ENCODE measurements at regions not wholly inside any gene's neighbourhood (a gene's known extent, or its start where the extent isn't known, plus 50 kb on each side); places are given as distances from the start of the nearest gene placed in this dataset.

GRCh38 chr15:98570119-98570518 lies 78.2 kb upstream of the IGF1R start:
- no peak for DNase-seq

GRCh38 chr15:98580572-98580971 lies 67.8 kb upstream of the IGF1R start:
- no peak for DNase-seq

GRCh38 chr15:98581715-98582114 lies 66.6 kb upstream of the IGF1R start:
- DNase-seq: no peak

GRCh38 chr15:98582900-98583554 lies 65.3 kb upstream of the IGF1R start:
- DNase-seq: no peak

GRCh38 chr15:98583771-98584430 lies 64.4 kb upstream of the IGF1R start:
- DNase-seq: no peak

GRCh38 chr15:98586066-98586465 lies 62.3 kb upstream of the IGF1R start:
- no peak for DNase-seq

GRCh38 chr15:98592136-98592535 lies 56.2 kb upstream of the IGF1R start:
- no peak for DNase-seq

- no peak for DNase-seq
Observed at GRCh38 chr15:98596131-98596530, 52.2 kb upstream of the IGF1R start.

GRCh38 chr15:98596885-98597392 lies 51.4 kb upstream of the IGF1R start:
- no peak for DNase-seq

- no peak for DNase-seq
Observed at GRCh38 chr15:98597666-98598065, 50.7 kb upstream of the IGF1R start.
